ENCODE measurements at regions not wholly inside any gene's neighbourhood (a gene's known extent, or its start where the extent isn't known, plus 50 kb on each side); places are given as distances from the start of the nearest gene placed in this dataset.
A peak's percentile ranks its signal among the peaks of the same experiment; 100 is the strongest.

DNA sequence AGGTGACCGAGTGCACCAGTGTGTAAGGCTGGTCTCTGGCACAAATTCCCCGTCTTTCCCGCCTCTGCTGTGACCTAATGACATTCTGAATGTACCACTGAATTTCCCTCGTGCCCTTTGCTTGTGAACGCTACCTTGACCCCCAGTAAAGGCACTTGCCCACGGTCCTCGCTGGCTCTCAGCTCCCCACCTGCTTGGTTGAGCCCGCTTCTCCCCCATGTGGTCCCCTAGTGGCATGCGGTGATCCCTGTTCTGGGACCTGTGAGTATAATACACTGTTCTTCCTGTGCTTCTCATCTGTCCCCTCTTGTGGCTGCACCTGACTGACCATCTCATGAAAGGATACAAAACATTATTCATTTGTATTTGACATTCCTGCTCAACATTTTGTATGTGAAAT is 495.7 kb downstream of the INHBA start:
- no CpG with 5 or more reads among the region's 9 CpGs for WGBS (ENCODE audit: extremely low coverage, insufficient read length, low lambda C conversion rate)
- no peak overlapping the region for H2BK120ac ChIP-seq (ENCODE audit: low read depth, low read length, poor library complexity, severe bottlenecking)
- H2BK20ac ChIP-seq (ENCODE audit: low read depth, low read length, poor library complexity, severe bottlenecking), result no peak overlapping the region
- Mint-ChIP-seq H3K36me3 (ENCODE audit: insufficient read depth in 1 of 3, low read depth in 3 of 3) (no peaks in the 10 kb centered on the region), H3K4me3 (peak overlapping the region in 1 of 2 experiments; percentile 42; a peak in 1 of 5 replicates), H3K4me1 (peaks cover 0 to 6% of the 10 kb centered on the region in 2 experiments), H3K27me3 (ENCODE audit: low read depth) (peaks cover 18% of the 10 kb centered on the region), H3K27ac (no peak overlapping the region), H3K9me3 (no peaks in the 10 kb centered on the region)
- H3K23me2 ChIP-seq (ENCODE audit: insufficient read length, low read depth, low read length, poor library complexity, severe bottlenecking), result no peaks in the 10 kb centered on the region
- H3K4ac ChIP-seq (ENCODE audit: low read depth, low read length), result no peak overlapping the region
- H2BK15ac ChIP-seq (ENCODE audit: low read depth, low read length), result no peak overlapping the region
- H3K27me3 ChIP-seq (ENCODE audit: insufficient read depth, low read length), result no peaks in the 10 kb centered on the region
- no peak overlapping the region for H2BK5ac ChIP-seq (ENCODE audit: insufficient read length, low read length)
- H2AK5ac ChIP-seq (ENCODE audit: insufficient read length, low read length), result no peak overlapping the region
- no peaks in the 10 kb centered on the region for H3K9me3 ChIP-seq (ENCODE audit: control insufficient read depth, low read depth, low read length)
- H4K5ac ChIP-seq (ENCODE audit: insufficient read length, low read depth, low read length), result no peak overlapping the region
- peak; percentile 52 for DNase-seq
- no peak overlapping the region for H3K27ac ChIP-seq (ENCODE audit: insufficient read length, low read depth, low read length)
- TF ChIP-seq, protein P1, sequence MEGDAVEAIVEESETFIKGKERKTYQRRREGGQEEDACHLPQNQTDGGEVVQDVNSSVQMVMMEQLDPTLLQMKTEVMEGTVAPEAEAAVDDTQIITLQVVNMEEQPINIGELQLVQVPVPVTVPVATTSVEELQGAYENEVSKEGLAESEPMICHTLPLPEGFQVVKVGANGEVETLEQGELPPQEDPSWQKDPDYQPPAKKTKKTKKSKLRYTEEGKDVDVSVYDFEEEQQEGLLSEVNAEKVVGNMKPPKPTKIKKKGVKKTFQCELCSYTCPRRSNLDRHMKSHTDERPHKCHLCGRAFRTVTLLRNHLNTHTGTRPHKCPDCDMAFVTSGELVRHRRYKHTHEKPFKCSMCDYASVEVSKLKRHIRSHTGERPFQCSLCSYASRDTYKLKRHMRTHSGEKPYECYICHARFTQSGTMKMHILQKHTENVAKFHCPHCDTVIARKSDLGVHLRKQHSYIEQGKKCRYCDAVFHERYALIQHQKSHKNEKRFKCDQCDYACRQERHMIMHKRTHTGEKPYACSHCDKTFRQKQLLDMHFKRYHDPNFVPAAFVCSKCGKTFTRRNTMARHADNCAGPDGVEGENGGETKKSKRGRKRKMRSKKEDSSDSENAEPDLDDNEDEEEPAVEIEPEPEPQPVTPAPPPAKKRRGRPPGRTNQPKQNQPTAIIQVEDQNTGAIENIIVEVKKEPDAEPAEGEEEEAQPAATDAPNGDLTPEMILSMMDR (conservative IDR thresholded peaks at IDR 0.05), result peak; percentile 54
- no peak overlapping the region for H2AFZ ChIP-seq (ENCODE audit: low read length)
- no peak overlapping the region for H3K14ac ChIP-seq (ENCODE audit: insufficient read depth, low read length)
- no peak overlapping the region for H3T11ph ChIP-seq (ENCODE audit: low read length)
- H4K8ac ChIP-seq (replicated peaks; ENCODE audit: insufficient read length, low read depth, low read length), result no peak overlapping the region
- no peaks in the 10 kb centered on the region for H4K20me1 ChIP-seq (ENCODE audit: control insufficient read depth, insufficient read depth, insufficient read length)
- no peak overlapping the region for H3K18ac ChIP-seq (ENCODE audit: insufficient read length, low read depth, low read length)
- H2BK12ac ChIP-seq (ENCODE audit: insufficient read length, low read depth, low read length), result no peak overlapping the region
- H3K4me2 ChIP-seq (ENCODE audit: insufficient read depth, insufficient read length, low read length), result no peak overlapping the region
- no peaks in the 10 kb centered on the region for H3K79me2 ChIP-seq (ENCODE audit: insufficient read depth, low read length)
- H3K56ac ChIP-seq (ENCODE audit: insufficient read length, low read depth, low read length), result no peak overlapping the region
- no peak overlapping the region for H3K9ac ChIP-seq (ENCODE audit: extremely low read depth, insufficient read length, low read length)
- H4K91ac ChIP-seq (ENCODE audit: insufficient read length, low read depth, low read length), result no peak overlapping the region
- H3K79me1 ChIP-seq (ENCODE audit: insufficient read depth, low read depth, low read length, poor library complexity, severe bottlenecking), result no peaks in the 10 kb centered on the region
- H3K23ac ChIP-seq (ENCODE audit: insufficient read length, low read depth, low read length), result no peak overlapping the region
- no peaks in the 10 kb centered on the region for H3K4me1 ChIP-seq (ENCODE audit: insufficient read depth, low read length)

Data from H9 (cell line).